H1 (cell line): ENCODE measurements at regions not wholly inside any gene's neighbourhood (a gene's known extent, or its start where the extent isn't known, plus 50 kb on each side); places are given as distances from the start of the nearest gene placed in this dataset.
A peak's percentile ranks its signal among the peaks of the same experiment; 100 is the strongest.

Experiments used
- CTCF ChIA-PET: fragments of 300-600 bp; sonication (Branson Sonifier 250); formaldehyde crosslinking; loops from one replicate; lab custom pipeline; 2021; ENCODE audit not compliant: partially characterized antibody; lab: Charles Lee
- POLR2A ChIA-PET: fragments of 300-600 bp; sonication (Branson Sonifier 250); formaldehyde crosslinking; loops from one replicate; lab custom pipeline; 2021; ENCODE audit warnings: inconsistent platforms; ENCODE audit not compliant: partially characterized antibody; lab: Charles Lee
- DNase-seq, 2 experiments: peaks; one replicate each; pipeline versions ENCODE4 v3.0.0 to v3.0.0-alpha.2; 2010 to 2022; ENCODE audit warnings: low spot score in 2 of 2, low read depth in 1 of 2, mixed read lengths in 1 of 2
- FAIRE-seq: peaks from 2 replicates; lab custom pipeline; 2011; peaks lifted over from hg19 to GRCh38; lab: Jason Lieb, UNC
- H2AFZ ChIP-seq: 2 replicates; pipeline ENCODE4 v1.8.1; 2012; ENCODE audit warnings: low read length, inconsistent platforms
- H2AK5ac ChIP-seq: 2 replicates; pipeline ENCODE4 v1.6.1; 2013; ENCODE audit warnings: low read depth, low read length
- H2BK120ac ChIP-seq: replicated peaks from 2 replicates; pipeline ENCODE3; 2013; ENCODE audit warnings: low read depth, low read length, inconsistent platforms
- H2BK12ac ChIP-seq: 2 replicates; pipeline ENCODE4 v1.6.1; 2013; ENCODE audit warnings: low read depth, low read length
- H2BK15ac ChIP-seq: 2 replicates; pipeline ENCODE4 v1.6.1; 2013; ENCODE audit warnings: low read length
- H2BK20ac ChIP-seq: 2 replicates; pipeline ENCODE4 v1.6.1; 2013; ENCODE audit warnings: low read length
- H2BK5ac ChIP-seq: 2 replicates; pipeline ENCODE4 v1.6.1; 2013; ENCODE audit warnings: low read depth, low read length
- H3K14ac ChIP-seq: 2 replicates; pipeline ENCODE4 v1.6.1; 2013; ENCODE audit warnings: inconsistent platforms; ENCODE audit not compliant: insufficient read length
- H3K18ac ChIP-seq: 2 replicates; pipeline ENCODE4 v1.6.1; 2013; ENCODE audit warnings: low read length; ENCODE audit errors: extremely low read depth
- H3K23ac ChIP-seq: 2 replicates; pipeline ENCODE4 v1.6.1; 2013; ENCODE audit warnings: inconsistent platforms; ENCODE audit not compliant: insufficient read length
- H3K23me2 ChIP-seq: 2 replicates; pipeline ENCODE4 v1.6.1; 2013; ENCODE audit warnings: low read depth, low read length
- H3K27ac ChIP-seq: 2 replicates; pipeline ENCODE4 v1.6.1; 2011; ENCODE audit warnings: low read depth, low read length, inconsistent platforms
- H3K27me3 ChIP-seq, 4 experiments: replicated peaks in 1 of 4; 1 replicate in 1 of 4; 2 replicates in 3 of 4; pipeline versions ENCODE4 v1.6.1 to v1.8.1; 2011 to 2013; ENCODE audit warnings: low read length in 3 of 4, mild to moderate bottlenecking in 3 of 4, inconsistent platforms in 2 of 4, mixed read lengths in 2 of 4, moderate library complexity in 1 of 4; ENCODE audit not compliant: control insufficient read depth in 3 of 4, insufficient read depth in 3 of 4; ENCODE audit errors: extremely low read depth in 1 of 4
- H3K36me3 ChIP-seq, 4 experiments: 2 replicates each; pipeline versions ENCODE4 v1.6.1 to v1.8.1; 2011 to 2013; ENCODE audit warnings: mild to moderate bottlenecking in 4 of 4, low read length in 3 of 4, moderate library complexity in 2 of 4, control low read depth in 1 of 4, inconsistent platforms in 1 of 4; ENCODE audit not compliant: insufficient read depth in 4 of 4, control insufficient read depth in 2 of 4
- H3K4ac ChIP-seq: replicated peaks from 2 replicates; pipeline ENCODE3; 2013; ENCODE audit warnings: low read length, low read depth, mixed read lengths, inconsistent platforms; ENCODE audit not compliant: insufficient read length
- H3K4me1 ChIP-seq, 4 experiments: replicated peaks in 1 of 4; 1 replicate in 1 of 4; 2 replicates in 3 of 4; pipeline versions ENCODE4 v1.6.1 to v1.8.1; 2011 to 2013; ENCODE audit warnings: low read length in 3 of 4, inconsistent platforms in 2 of 4, mixed read lengths in 1 of 4; ENCODE audit not compliant: insufficient read depth in 4 of 4, control insufficient read depth in 3 of 4
- H3K4me2 ChIP-seq, 2 experiments: 2 replicates each; pipeline versions ENCODE4 v1.6.1 to v1.8.1; 2011 to 2013; ENCODE audit warnings: low read depth in 2 of 2, low read length in 2 of 2, control low read depth in 1 of 2, inconsistent platforms in 1 of 2, mild to moderate bottlenecking in 1 of 2; ENCODE audit not compliant: insufficient read depth in 1 of 2
- H3K4me3 ChIP-seq, 4 experiments: fragments of 200-600, 300-600 bp in 1 of 4; sonication (generic), shearing (Covaris generic), sonication (Bioruptor Twin) in 1 of 4; 2 replicates each; pipeline versions ENCODE4 v1.5.1 to v1.8.1; 2011 to 2016; ENCODE audit warnings: low read length in 4 of 4, low read depth in 3 of 4, control low read depth in 2 of 4, inconsistent platforms in 2 of 4, mild to moderate bottlenecking in 2 of 4, mixed read lengths in 1 of 4, moderate library complexity in 1 of 4; ENCODE audit not compliant: insufficient read depth in 2 of 4; ENCODE audit errors: extremely low read depth in 1 of 4
- H3K56ac ChIP-seq: replicated peaks from 2 replicates; pipeline ENCODE3; 2013; ENCODE audit warnings: low read depth, mild to moderate bottlenecking, mixed read lengths, low read length, inconsistent platforms; ENCODE audit not compliant: insufficient read length
- H3K79me1 ChIP-seq: 2 replicates; pipeline ENCODE4 v1.6.1; 2013; ENCODE audit warnings: low read depth, low read length, control low read depth
- H3K79me2 ChIP-seq, 2 experiments: 2 replicates each; pipeline versions ENCODE4 v1.6.1 to v1.8.1; 2012 to 2013; ENCODE audit warnings: low read length in 2 of 2, mild to moderate bottlenecking in 2 of 2, inconsistent platforms in 1 of 2; ENCODE audit not compliant: insufficient read depth in 2 of 2, control insufficient read depth in 1 of 2
- H3K9ac ChIP-seq, 4 experiments: replicated peaks in 1 of 4; 1 replicate in 1 of 4; 2 replicates in 3 of 4; pipeline versions ENCODE4 v1.6.1 to v1.8.1; 2011 to 2013; ENCODE audit warnings: low read depth in 3 of 4, low read length in 3 of 4, control low read depth in 2 of 4, mild to moderate bottlenecking in 2 of 4, moderate library complexity in 2 of 4, inconsistent platforms in 1 of 4; ENCODE audit errors: extremely low read depth in 1 of 4
- H3K9me3 ChIP-seq, 2 experiments: 2 replicates each; pipeline versions ENCODE4 v1.6.1 to v1.8.1; 2012 to 2013; ENCODE audit warnings: mild to moderate bottlenecking in 2 of 2, moderate library complexity in 2 of 2, control low read depth in 1 of 2, inconsistent platforms in 1 of 2, low read depth in 1 of 2, low read length in 1 of 2, mixed read lengths in 1 of 2; ENCODE audit not compliant: insufficient read depth in 2 of 2
- H4K20me1 ChIP-seq, 2 experiments: replicated peaks in 1 of 2; 2 replicates each; pipeline versions ENCODE3 to v1.8.1; 2011 to 2013; ENCODE audit warnings: inconsistent platforms in 2 of 2, low read length in 2 of 2, mild to moderate bottlenecking in 1 of 2; ENCODE audit not compliant: insufficient read depth in 2 of 2, control insufficient read depth in 1 of 2
- H4K5ac ChIP-seq: 2 replicates; pipeline ENCODE4 v1.6.1; 2013; ENCODE audit warnings: low read length, low read depth, mixed read lengths, inconsistent platforms; ENCODE audit not compliant: insufficient read length
- H4K8ac ChIP-seq: 2 replicates; pipeline ENCODE4 v1.8.0; 2013; ENCODE audit warnings: mild to moderate bottlenecking, moderate library complexity, low read length, inconsistent platforms; ENCODE audit not compliant: insufficient read depth; ENCODE audit errors: extremely low read depth
- H4K91ac ChIP-seq: replicated peaks from 2 replicates; pipeline ENCODE3; 2013; ENCODE audit warnings: low read length, mixed read lengths, inconsistent platforms; ENCODE audit not compliant: insufficient read length
- BRCA1 ChIP-seq: IDR thresholded peaks from 2 replicates; pipeline ENCODE4 v1.6.1; 2012; ENCODE audit warnings: low read depth, low read length, improper control_type of control experiment
- CEBPB ChIP-seq: IDR thresholded peaks from 2 replicates; pipeline ENCODE4 v1.6.1; 2012; ENCODE audit warnings: low read depth, low read length
- CTCF ChIP-seq, 3 experiments: IDR thresholded peaks; 1 replicate in 2 of 3; 2 replicates in 1 of 3; pipeline versions ENCODE4 v1.5.1 to v1.6.1; 2011; ENCODE audit warnings: low read length in 3 of 3, mild to moderate bottlenecking in 3 of 3, inconsistent platforms in 2 of 3, low read depth in 1 of 3, moderate library complexity in 1 of 3; ENCODE audit not compliant: insufficient read depth in 1 of 3; ENCODE audit errors: control extremely low read depth in 1 of 3
- JUN ChIP-seq: IDR thresholded peaks from 2 replicates; pipeline ENCODE4 v1.6.1; 2011; ENCODE audit warnings: low read depth, mild to moderate bottlenecking, improper control_type of control experiment, low read length
- POU5F1 ChIP-seq: IDR thresholded peaks from 2 replicates; pipeline ENCODE4 v1.6.1; 2011; ENCODE audit warnings: low read depth, mild to moderate bottlenecking, low read length, moderate library complexity
- WGBS, 2 experiments: shearing (Covaris generic) in 1 of 2; methylation state at CpG; one replicate each; pipeline versions ENCODE4 v1.1.6 to v1.1.7; 2013 to 2015; ENCODE audit warnings: low lambda C conversion rate in 2 of 2, mixed read lengths in 2 of 2, inconsistent platforms in 1 of 2, low coverage in 1 of 2, missing lambda C conversion rate in 1 of 2; ENCODE audit not compliant: insufficient replicate concordance in 2 of 2, insufficient coverage in 1 of 2, insufficient read length in 1 of 2; ENCODE audit errors: extremely low coverage in 1 of 2, missing lambda C conversion rate in 1 of 2; 5-methylcytosine and 5-hydroxymethylcytosine counted together
- TF ChIP-seq, protein P1 (sequence below): IDR thresholded peaks from 2 replicates; pipeline ENCODE4 v1.6.1; 2011; ENCODE audit warnings: low read length, improper control_type of control experiment

GRCh38 chr5:163938595-163938994, 433.2 kb downstream of the MAT2B start:
- Histone ChIP-seq H3K18ac (no peak overlapping the region), H3K79me1 (no peaks in the 10 kb centered on the region), H3K4me1 (no peaks in the 10 kb centered on the region), H2BK12ac (no peak overlapping the region), H3K27me3 (no peaks in the 10 kb centered on the region), H3K56ac (no peak overlapping the region), H3K27ac (no peak overlapping the region), H2BK5ac (no peak overlapping the region), H2BK120ac (no peak overlapping the region), H3K36me3 (no peaks in the 10 kb centered on the region), H3K4ac (no peak overlapping the region), H2BK15ac (no peak overlapping the region), H4K91ac (no peak overlapping the region), H2AK5ac (no peak overlapping the region), H3K9me3 (no peaks in the 10 kb centered on the region), H3K23me2 (no peaks in the 10 kb centered on the region), H3K4me3 (no peak overlapping the region), H4K5ac (no peak overlapping the region), H3K79me2 (no peaks in the 10 kb centered on the region), H2BK20ac (no peak overlapping the region), H3K23ac (no peak overlapping the region), H3K9ac (no peak overlapping the region), H4K8ac (no peak overlapping the region), H2AFZ (no peak overlapping the region), H4K20me1 (no peaks in the 10 kb centered on the region), H3K14ac (no peak overlapping the region), H3K4me2 (no peak overlapping the region)
- FAIRE-seq, result no peak
- CTCF ChIA-PET, result no interaction called here
- TF ChIP-seq JUN (no peak), CEBPB (peak; percentile 86), POU5F1 (no peak), BRCA1 (no peak), CTCF (IDR thresholded peaks at IDR 0.05; ENCODE audit: control extremely low read depth in 1 of 3, insufficient read depth in 1 of 3, low read depth in 1 of 3, low read length in 3 of 3) (no peak)
- TF ChIP-seq, protein P1, sequence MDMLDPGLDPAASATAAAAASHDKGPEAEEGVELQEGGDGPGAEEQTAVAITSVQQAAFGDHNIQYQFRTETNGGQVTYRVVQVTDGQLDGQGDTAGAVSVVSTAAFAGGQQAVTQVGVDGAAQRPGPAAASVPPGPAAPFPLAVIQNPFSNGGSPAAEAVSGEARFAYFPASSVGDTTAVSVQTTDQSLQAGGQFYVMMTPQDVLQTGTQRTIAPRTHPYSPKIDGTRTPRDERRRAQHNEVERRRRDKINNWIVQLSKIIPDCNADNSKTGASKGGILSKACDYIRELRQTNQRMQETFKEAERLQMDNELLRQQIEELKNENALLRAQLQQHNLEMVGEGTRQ, result no peak
- POLR2A ChIA-PET, result no interaction called here
- 100% methylated on average over 1 of the region's 1 CpG; no CpG with 5 or more reads in 1 of the 2 experiments for WGBS, 2 experiments
- no peak for DNase-seq
